GM19452 (cell line): ENCODE measurements at regions not wholly inside any gene's neighbourhood (a gene's known extent, or its start where the extent isn't known, plus 50 kb on each side); places are given as distances from the start of the nearest gene placed in this dataset.

Experiments
- ATAC-seq: cut with Tn5 transposase; IDR thresholded peaks from one replicate; pipeline ENCODE4 v1.9.1; 2021; ENCODE audit not compliant: unreplicated experiment

GRCh38 chr4:23741681-23742191 lies 148.1 kb downstream of the PPARGC1A start:
- no peak for ATAC-seq

GRCh38 chr4:23737571-23737970 lies 152.3 kb downstream of the PPARGC1A start:
- ATAC-seq = no peak

GRCh38 chr4:23736466-23736865 lies 153.4 kb downstream of the PPARGC1A start:
- ATAC-seq = no peak

GRCh38 chr4:23734000-23734399 lies 155.8 kb downstream of the PPARGC1A start:
- ATAC-seq = no peak

GRCh38 chr4:23733476-23733875 lies 156.4 kb downstream of the PPARGC1A start:
- ATAC-seq = no peak

- ATAC-seq = no peak
These were observed 158.8 kb downstream of the PPARGC1A start for GRCh38 chr4:23730998-23731397.

GRCh38 chr4:23728971-23729370 lies 160.9 kb downstream of the PPARGC1A start:
- no peak for ATAC-seq

GRCh38 chr4:23728393-23728792 lies 161.5 kb downstream of the PPARGC1A start:
- no peak for ATAC-seq

GRCh38 chr4:23720556-23720955 lies 169.3 kb downstream of the PPARGC1A start:
- ATAC-seq = no peak

GRCh38 chr4:23718435-23718834 lies 171.4 kb downstream of the PPARGC1A start:
- ATAC-seq = no peak

GRCh38 chr4:23717528-23718248 lies 172.2 kb downstream of the PPARGC1A start:
- no peak for ATAC-seq

GRCh38 chr4:23710298-23710697 lies 179.5 kb downstream of the PPARGC1A start:
- no peak for ATAC-seq

- no peak for ATAC-seq
These were observed 182.2 kb downstream of the PPARGC1A start for GRCh38 chr4:23707652-23708026.

GRCh38 chr4:23706972-23707651 lies 182.7 kb downstream of the PPARGC1A start:
- no peak for ATAC-seq

GRCh38 chr4:23700197-23700596 lies 189.7 kb downstream of the PPARGC1A start:
- ATAC-seq = no peak

GRCh38 chr4:23697722-23698121 lies 192.1 kb downstream of the PPARGC1A start:
- ATAC-seq = no peak

- no peak for ATAC-seq
These were observed 192.8 kb downstream of the PPARGC1A start for GRCh38 chr4:23697001-23697528.

GRCh38 chr4:23686169-23686897 lies 203.5 kb downstream of the PPARGC1A start:
- ATAC-seq = no peak

- no peak for ATAC-seq
These were observed 204.4 kb downstream of the PPARGC1A start for GRCh38 chr4:23685471-23685870.

GRCh38 chr4:23680671-23681518 lies 209.0 kb downstream of the PPARGC1A start:
- ATAC-seq = no peak

GRCh38 chr4:23674694-23675093 lies 215.2 kb downstream of the PPARGC1A start:
- no peak for ATAC-seq
